HG03571 (cell line): ENCODE measurements at regions not wholly inside any gene's neighbourhood (a gene's known extent, or its start where the extent isn't known, plus 50 kb on each side); places are given as distances from the start of the nearest gene placed in this dataset.

Experiments used
- ATAC-seq: cut with Tn5 transposase; IDR thresholded peaks from one replicate; pipeline ENCODE4 v1.9.1; 2021; ENCODE audit not compliant: unreplicated experiment

GRCh38 chr18:29311580-29311979 lies 1134.7 kb upstream of the CDH2 start:
- no peak for ATAC-seq

DNA sequence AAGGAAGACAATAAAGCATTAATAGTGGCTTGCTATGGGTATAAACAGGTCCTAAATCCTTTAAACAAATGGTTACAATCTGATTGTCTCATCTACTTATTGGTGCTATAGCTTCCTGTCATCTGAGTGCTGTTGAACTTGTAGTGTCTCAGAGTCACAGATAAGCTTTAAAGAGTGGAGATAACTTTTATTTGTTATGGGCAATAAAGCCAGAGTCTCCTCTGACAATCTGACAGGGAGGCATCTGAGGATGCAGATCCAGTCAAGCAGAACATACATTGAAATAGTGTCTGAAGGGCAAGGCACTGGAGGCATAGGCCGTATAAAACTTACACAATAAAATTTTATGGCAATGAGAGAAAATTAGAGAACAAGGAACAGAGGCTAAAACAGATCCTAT lies 1132.4 kb upstream of the CDH2 start:
- no peak for ATAC-seq

DNA sequence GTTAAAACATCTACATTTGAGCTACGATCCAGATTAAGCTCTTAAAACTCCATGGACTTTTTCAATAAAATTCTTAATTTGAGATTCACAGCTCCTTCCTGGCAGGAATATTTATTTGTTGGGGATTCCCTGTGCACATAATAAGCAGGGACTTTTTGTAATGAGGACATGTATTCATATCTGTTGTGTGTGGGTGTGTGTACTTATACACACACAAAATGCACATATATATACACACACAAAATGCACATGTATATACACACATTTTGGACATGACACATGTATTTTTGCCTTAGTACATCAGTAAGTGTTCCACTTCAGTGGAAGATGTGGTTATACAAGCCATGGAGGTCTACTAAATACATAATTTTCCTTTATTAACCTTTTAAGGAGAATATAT lies 1131.1 kb upstream of the CDH2 start:
- ATAC-seq: no peak

DNA sequence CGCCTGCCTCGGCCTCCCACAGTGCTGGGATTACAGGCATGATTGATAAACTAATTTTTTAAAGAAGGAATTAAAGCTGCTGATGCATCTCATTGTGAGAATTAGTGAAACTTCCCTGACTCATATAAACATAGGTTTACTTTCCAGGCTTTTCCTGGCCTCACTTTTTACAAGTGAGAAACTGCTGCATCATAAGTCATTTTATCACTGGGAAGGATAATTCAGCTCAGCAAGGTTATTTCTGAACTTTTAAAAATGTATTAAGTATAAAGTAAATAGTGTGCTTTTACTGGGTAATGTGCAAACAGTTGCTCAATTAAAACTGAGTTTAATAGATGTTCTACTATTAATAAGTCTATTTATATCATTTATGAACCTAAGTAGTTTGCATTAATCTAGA lies 1130.3 kb upstream of the CDH2 start:
- no peak for ATAC-seq

DNA sequence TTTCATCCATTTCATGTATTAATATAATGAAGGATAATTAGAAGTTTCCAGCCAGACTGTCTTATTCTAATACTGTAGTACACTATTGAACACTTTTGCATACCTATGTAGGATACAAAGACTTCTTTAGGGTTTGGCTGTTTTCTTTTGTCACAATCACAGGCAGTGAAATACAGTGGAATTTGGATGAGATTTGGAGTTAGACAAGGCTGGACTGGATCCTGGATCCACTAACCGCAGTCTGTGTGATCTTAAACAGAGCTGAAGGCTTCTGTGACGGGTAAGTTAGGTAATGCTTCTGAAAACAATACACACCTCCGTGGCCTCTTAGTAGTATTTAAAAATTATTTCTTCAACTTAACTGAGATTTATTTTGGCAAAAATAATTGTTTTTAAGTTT lies 1128.6 kb upstream of the CDH2 start:
- no peak for ATAC-seq

DNA sequence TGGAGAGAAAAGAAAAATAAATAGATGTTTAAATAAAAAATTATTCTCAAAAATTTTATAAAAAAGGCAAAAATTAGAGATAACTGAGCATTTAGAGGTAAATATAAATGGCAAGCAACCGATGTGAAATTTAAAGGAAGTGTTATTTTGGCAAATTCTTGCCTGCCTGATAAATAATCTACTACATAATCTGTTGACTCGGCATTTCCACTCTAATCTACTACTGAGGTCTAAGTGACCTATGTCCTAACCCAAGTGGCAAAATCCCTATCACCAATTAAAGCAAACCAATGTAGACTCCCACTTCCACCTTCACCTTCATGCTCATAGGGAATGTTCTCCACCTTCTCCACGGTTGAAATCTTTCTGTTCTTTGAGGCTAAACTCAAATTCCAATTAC lies 1124.1 kb upstream of the CDH2 start:
- no peak for ATAC-seq

DNA sequence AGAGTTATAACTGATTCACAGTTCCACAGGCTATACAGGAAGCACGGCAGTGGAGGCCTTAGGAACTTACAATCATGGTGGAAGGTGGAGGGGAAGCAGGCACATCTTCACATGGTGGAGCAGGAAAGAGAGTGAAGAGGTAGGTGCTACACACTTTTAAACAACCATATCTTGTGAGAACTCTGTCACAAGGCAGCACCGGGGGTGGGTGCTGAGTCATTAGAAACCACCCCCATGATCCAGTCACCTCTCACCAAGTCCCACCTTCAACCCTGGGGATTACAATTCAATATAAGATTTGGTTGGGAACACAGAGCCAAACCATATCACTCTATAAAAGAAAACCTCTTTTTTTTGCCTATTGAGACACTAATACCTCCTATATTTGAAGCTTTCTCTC lies 1108.5 kb upstream of the CDH2 start:
- ATAC-seq: no peak

- no peak for ATAC-seq
These were observed 1094.6 kb upstream of the CDH2 start for GRCh38 chr18:29271501-29271900.

DNA sequence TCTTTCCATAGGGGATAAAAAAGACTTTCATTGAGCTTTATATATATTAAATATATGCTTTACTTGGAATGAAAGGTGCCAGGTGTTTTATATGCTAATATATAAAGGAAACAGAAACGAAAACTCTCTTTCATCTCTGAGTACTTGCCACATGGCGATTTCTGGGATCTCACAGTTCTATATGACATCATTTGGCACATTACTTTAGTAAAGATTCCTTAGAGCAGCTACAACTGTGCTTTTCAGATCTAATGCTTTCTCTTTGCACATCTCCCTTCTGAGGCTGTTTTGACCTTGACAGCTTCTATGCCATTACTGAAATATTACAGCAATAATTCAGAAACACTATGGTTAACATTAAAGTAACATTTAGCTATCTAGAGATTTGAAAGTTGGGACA lies 1082.9 kb upstream of the CDH2 start:
- no peak for ATAC-seq

DNA sequence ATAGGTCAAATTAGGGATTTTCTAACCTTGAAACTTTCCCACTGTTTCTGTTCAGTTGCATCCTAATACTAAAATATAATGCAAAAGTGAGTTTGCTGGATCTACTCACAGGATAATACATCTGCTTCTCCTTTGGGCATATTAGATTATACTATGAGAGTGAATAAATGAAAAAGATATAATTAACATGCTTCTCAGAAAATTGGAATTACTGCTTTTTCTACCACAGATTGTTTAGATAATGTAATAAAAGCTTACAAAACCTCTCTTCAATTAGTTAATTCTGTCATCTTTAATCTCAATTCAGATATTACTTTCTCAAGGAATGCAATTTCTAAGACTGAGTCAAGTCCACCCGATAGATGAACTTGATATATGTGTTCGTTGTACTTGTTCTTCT lies 1077.2 kb upstream of the CDH2 start:
- no peak for ATAC-seq

DNA sequence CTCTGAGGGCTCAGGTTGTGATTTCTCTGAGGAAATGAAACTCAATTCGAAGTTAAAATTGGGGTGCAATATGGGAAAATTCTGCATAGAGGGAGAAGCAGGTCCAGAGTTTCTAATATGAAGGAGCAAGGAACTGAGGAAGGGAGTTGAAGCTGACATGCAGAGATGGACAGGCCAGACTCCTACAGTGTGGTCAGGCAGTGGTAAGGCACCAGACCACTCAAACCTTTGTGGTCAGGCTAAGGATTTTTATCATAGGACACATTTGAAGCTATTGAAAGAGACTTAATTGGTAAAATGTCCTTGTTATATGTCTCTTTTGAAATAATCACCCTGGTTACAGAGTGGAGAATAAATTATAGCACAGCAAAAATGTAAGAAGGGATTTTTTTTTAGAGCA lies 1074.8 kb upstream of the CDH2 start:
- no peak for ATAC-seq

- no peak for ATAC-seq
These were observed 1073.9 kb upstream of the CDH2 start for GRCh38 chr18:29250843-29251242.

DNA sequence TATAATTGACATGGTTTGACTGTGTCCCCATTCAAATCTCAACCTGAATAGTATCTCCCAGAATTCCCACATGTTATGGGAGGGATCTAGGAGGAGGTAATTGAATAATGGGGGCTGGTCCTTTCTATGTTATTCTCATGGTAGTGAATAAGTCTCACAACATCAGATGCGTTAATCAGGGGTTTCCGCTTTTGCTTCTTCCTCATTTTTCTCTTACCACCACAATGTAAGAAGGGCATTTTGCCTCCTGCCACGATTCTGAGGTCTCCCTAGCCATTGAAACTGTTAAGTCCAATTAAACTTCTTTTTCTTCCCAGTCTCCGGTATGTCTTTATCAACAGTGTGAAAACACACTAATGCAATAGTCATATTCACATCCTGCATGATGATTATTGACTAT lies 1073.3 kb upstream of the CDH2 start:
- ATAC-seq: no peak

DNA sequence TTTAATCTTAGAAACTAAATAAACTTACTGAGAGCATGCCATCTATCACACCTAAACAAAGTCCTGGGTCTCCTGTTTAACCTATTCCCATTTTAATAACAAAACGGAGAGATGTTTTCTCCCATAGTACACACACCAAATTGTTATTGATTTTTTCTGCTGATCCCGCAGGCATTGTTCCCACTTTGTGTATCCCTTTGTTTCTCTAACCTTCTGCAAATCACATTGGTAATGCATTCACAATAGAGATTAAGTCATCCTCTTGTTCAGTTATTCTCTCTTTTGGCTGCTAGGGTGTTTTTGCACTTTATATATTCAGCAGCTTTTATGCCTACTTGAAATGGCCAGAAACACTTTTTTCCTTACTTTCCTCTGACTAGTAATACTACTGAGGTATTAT lies 1071.9 kb upstream of the CDH2 start:
- no peak for ATAC-seq

DNA sequence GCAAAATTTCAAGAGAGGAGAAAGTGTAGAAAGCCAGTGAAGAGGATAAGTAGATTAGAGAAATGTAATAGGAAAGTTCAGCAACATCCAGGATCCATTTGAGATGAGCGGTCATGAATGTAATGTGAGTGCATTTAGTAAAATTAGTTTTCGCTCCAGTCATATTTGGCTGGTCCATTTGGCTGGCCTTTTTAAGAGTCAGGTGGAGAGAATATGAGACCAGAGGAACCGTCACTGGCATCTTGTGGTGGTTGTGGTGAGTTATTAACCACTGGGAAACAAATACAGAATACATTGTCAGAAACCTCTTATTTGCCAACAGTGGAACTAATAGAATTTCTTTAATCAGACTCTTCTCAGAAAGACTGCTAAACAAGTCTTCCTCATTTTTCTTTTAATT lies 1064.3 kb upstream of the CDH2 start:
- ATAC-seq: no peak

- no peak for ATAC-seq
These were observed 1057.8 kb upstream of the CDH2 start for GRCh38 chr18:29234751-29235150.

DNA sequence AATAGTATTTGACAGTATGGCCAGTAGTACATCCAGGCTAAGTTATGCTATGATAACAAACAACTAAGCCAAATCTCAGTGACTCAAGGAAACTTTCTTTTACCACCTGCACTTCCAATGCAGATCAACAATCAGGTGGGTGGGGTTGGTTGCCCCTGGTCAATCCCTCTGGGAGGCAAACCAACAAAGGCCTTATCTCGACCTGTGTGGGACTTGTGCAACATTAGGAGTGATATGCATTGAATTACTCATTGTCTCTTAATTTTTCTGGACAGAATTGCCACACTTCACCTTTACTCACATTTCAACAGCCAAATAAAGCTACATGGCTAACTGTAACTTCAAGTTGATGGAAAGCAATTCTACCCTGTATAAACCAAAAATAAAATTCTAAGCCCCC lies 1049.3 kb upstream of the CDH2 start:
- ATAC-seq: no peak

DNA sequence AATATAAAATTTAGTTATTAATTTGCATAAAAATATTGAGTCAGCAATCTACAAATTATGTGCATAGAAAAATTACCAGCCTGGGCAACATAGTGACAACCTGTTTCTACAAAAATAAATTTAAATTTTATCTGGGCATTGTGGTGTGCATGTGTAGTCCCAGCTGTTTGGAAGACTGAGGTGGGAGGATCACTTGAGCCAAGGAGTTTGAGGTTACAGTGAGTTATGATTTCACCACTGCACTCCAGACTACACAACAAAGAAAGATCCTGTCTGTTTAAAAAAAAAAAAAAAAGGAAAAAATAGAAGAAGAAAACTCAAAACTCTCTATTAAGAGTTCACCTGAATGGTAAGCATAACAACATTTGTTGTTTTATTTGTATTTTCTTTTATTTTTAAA lies 1048.4 kb upstream of the CDH2 start:
- ATAC-seq: no peak

DNA sequence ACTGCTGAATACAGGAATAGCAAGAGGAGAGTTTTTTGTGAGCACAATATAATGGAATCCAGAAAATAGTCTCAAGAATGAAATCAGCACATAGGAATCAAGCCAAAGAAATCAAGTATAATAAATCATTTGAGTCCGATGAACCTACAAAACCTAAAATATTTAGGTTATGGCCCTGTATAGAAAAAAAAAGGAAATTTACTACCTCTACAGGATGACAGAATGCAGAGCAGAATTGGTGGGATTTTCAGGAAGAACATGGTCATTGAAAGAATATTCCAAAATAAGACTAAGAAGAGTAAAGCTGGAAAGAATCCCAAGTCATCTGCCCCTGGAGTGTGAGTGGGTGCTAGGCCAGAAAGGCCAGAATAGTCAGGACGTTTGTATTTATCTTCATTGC lies 1041.2 kb upstream of the CDH2 start:
- ATAC-seq: no peak

GRCh38 chr18:29217124-29217915 lies 1040.4 kb upstream of the CDH2 start:
- ATAC-seq: no peak

GRCh38 chr18:29198834-29199233 lies 1021.9 kb upstream of the CDH2 start:
- ATAC-seq: no peak

- no peak for ATAC-seq
These were observed 1019.4 kb upstream of the CDH2 start for GRCh38 chr18:29196307-29196706.

DNA sequence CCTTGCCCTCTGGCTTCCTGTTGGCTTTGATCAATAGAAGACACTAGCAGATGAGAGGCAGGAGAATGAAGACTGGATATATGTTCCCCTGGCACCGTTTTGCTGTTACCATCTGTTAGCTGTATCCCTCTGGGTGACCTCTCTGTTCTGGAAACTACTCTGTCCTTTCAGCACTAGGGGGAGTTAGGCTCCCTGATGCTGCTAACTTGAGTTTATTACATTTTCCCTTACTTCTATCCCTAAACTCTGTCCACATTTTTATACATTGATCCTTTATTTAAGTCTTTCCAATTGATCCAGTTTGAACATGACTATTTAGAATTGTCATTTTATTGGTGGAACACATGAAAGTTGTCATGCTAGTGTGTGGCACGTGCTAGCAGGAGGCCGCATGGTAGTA lies 1014.3 kb upstream of the CDH2 start:
- ATAC-seq: no peak
